Fibroblast of skin of left biceps (primary cell): ENCODE measurements at regions not wholly inside any gene's neighbourhood (a gene's known extent, or its start where the extent isn't known, plus 50 kb on each side); places are given as distances from the start of the nearest gene placed in this dataset.
"Not testable (repeated sequence)": the region's sequence is repeated elsewhere in the genome, so short reads cannot be mapped to it uniquely, and the experiment has no call there.

Experiments
- DNase-seq, 2 experiments: peaks; one replicate each; pipeline ENCODE4 v3.0.0-alpha.2; 2013; ENCODE audit warnings: low read depth in 2 of 2

DNA sequence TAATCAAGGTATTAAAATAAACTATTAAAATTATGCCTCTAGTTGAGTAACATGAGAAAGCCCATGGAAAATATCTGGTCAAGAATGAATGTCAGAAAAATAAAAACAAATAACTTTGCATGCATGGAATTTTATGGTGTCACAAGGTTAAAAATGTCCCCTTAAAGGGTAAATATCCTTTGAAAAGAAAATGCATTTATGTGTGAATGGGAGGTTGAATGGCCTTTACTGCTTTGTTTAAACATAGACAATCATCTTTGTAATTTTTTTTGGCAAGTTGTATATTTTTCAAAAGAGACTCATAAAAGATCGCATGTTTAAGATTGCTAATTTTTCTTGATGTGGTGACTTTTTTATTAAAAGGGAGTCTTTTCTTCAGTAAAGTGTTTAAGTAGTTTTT is 564.2 kb downstream of the NR2F2 start:
- no peak for DNase-seq

DNA sequence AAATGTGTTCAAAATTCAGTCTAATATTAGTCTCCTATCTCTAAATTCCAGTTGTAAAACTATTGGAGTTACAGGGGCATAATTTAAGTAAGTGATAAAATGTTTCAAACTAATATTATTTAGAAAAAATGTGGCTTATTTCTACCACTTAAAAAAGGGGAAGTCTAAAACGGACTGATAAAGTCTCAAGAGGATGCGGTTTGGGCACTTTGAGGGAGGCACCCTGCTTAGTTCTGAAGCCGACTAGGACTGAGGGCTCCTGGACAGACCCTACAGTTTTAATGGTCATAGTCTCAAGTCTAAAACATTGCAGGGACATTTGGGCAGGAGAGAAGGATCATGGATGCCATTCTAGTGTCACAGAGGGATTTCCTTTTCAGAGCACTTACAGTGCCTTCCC is 566.3 kb downstream of the NR2F2 start:
- DNase-seq = no peak

DNA sequence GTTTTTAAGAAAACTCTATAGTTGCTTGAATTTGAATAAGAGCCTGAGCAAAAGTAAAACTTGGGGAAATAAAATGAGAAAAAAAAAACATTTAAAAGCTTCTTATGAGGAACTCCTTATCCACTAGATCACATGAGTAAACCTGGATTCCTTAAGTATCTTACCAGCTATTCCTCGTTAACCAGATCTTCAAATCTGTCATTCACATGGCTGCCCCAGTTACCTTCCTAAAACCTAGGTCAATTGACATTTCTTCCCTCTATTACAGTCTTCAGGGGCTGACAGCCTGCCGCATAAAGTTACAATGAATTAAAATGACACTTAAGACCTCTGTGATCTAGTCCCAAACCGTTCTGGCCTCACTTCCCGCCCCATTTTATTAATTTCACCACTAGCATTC is 583.6 kb downstream of the NR2F2 start:
- DNase-seq = no peak

DNA sequence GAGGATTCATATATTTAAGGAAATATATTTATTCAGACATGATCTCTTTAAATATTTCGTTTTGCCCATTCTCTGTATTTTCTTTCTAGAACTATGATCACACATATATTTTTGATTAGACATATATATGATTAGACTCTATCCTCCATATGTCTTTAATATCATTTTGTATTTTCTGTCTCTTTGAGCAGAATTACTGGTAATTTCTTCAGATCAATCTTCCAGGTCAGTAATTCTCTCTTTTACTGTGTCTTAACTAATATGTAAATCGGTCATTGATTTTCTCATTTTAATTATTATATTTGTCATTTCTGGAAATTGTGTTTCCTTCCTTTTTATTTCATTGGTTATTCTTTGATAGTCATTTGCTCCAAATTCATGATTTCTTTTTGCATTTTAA is 586.2 kb downstream of the NR2F2 start:
- DNase-seq = no peak

DNA sequence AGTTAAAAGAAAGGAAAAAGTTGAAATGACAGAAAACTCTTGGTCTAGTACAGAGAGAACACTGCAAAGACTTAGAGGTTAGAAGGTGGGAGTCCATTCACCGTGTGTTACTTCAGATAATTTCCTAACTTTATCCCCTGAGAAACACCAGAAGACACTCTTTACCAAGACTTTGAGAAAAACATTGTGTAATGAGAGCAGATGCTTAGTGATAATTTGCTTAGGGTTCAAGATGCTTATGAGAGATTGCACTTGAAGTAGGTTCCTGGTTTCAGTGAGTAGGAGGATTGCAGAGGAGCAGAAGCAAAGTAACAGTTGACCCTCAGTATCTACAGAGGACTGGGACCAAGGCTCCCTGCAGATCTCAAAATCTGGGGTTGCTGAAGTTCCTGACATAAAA is 594.1 kb downstream of the NR2F2 start:
- DNase-seq = no peak

DNA sequence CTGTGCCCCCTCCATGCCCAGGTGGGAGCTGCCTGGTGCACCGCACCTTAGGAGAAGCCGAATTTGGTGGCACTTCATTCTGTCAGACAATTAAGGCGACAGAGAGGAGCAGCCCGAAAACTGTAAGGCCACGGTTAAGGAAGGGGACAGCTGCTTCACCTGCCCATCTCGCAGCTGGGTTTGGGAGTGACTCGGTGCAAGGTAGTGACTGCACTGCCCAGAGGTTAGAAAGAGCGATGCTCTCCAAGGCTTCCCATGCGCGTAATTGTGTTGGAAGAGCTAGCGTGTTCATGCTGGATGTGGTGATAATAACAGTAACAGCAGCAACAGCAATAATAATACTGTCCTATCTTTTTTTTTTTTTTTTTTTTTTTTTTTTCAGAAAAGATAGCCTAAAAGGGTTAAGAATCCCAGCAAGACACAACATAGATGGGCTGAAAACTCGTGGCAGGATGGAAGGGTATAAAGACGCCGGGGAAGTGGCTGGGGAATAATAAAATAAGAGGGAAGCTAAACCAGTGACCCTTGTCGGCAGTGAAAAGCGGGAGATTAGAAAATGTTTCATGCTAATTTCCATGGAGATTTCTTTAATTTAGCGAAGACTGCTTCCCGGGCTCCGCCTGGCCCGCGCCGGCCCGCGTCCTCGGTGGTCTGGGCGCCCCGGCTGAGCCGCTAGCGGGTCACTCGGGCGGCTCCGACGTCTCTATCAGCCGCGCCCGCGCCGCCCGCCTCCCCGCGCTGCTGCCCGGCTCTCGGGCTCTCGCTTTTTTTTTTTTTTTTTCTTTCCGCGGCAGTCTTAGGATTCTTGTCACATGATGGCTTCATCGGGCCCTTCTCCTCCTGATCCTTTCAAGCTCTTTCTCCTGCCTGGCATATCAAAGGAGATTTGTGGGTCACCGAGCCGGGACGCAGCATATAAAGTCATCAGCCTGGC is 617.1 kb downstream of the NR2F2 start:
- DNase-seq = no peak

DNA sequence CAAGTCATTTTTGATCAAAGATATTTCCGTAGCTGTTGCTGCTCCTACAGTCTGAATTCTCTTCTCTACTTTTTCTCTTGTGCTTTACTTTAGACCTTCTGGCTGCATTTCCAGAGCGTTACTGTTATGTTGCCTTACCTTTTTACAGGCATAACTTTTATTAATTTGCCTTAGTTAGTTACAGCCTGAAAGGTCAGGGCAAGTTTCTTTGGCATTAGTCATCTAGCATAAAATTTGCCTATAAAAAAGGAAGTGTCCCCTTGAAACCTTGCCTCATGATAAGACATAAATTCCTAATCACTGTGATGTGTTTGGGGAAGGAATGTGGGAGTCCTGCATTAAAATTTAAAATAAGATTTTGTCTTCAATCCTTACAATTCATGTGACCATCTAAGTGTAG is 618.5 kb downstream of the NR2F2 start:
- no peak for DNase-seq

DNA sequence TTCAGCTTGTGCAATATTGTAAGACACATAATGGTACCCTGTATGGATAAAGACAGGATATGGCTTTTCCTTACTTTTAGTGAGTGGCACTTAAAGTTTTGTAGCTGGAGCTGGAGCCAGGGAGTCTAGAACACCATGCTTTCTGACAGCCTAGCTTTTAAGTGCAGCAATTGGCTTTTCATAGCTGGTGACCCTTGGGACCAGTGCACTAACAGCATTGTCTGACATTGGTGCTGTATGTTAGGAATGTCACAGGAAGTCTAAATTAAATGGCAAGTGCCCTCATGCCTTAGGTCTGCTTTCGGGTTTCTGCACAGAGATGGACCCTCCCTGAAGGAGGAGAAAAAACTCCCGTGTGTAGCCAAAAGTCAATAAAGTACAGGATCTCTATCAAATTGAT is 628.2 kb downstream of the NR2F2 start:
- DNase-seq = no peak

DNA sequence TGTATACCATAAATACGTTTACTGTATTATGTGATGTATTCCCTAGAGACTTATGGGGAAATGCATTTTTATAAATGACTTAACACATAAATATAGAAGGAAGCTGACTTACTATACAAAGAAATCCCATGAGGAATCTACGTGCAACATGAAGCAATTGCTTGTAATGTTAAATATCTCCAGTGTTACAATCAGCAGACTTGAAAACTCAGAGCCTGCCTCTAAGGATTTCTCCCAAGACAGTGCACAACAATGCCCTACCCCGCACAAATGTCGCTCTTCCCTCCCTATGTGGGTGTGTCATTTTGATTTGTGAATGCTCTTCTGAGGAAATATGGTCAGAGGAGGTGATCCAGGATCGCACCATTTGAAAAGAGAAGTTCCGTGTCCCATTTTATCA is 629.0 kb downstream of the NR2F2 start:
- DNase-seq = no peak

DNA sequence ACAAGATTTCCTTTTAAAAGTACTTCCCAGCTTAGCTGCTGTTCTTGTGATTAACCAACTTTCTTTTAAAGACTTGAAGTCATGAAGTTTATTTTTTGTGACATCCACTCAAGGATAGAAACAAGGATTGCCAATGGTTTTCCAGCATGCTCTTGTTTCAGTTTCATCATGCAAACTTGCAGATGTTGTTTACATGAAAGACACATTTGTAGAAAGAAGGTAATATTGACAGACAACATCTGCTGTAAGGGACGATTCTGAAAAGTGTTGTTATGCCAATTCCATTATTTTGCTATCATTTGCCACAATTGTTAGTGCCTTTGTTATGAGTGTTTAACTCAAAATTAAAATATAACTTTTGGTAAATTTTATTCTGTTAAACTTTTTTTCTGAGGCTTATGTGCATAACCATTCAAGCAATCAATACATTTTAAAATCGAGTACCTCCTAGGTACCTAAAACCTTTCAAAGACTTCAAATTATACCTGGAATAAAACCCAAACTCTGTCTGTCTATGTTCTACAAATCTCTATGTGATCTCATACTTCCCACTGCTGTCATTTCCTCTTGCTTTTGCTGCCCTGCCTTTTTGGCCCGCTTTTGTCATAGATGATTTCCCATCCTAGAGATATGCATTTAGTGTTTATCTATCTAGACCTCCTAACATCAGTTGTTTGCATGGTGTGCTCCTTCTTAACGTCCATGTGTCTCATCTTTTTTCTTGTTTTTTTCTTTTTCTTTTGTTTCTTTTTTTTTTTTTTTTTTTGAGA is 630.4 kb downstream of the NR2F2 start:
- no peak for DNase-seq

DNA sequence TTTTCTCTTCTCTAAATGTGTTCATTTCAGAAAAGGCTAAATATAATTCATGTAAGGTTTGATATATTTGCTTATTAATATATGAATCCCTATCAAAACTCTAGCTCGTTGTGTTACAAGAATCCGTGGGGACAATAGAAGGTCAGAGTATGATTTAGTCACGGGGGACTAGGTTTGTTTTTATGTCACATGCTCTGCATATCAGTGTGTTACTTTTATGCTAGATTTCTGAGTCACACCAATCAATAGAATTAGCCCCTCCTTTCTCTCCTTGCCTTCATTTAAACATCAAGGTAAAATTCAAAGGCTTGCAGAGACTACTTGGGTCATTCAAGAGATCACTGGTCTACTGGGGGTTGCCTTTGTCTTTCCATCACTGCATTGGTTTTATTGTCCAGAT is 636.1 kb downstream of the NR2F2 start:
- no peak for DNase-seq

DNA sequence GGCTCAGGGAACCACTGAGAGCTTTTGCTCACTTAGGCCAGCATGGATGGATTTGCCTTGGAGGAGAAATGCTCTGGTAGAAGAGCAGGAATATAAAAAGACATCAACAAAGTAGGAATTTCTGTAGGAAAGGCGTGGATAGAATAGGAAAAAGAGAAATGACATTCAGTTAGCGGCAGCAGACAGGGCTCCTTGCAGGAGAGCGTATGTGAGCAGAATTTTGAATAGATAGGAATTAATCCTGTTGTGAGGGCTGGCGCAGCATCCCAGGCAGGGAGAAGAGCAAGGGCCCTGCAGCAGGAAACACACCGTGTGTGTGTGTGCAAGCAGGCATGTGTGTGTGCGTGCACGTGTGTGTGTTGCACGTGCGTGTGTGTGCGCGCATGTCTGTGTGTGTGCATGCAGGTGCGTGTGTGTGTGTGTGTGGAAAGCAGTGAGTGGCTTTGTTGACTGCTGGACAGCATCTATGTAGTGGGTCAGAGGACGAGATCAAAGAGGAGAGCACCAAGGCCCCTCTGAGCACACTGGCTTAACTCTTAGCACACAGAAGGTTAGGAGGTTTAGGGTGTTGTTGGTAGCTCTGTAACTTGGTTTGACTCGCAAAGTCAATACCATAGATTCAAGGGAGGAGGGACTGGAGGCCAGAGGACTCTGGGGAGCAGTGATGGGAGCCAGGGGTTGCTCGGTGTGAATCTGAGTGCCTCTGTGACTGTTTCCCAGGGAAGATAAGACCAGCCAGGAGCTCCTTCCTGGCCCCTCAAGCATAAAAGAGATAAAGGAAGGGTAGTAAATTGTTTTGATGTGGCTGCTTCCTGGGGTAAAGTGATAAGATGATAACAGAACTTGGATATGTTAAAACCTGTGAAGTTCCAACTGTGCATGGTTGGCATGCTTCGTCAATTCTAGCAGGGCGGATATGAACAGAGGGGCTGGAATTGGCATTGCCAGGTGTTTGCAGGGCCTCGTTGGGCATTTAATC is 639.5 kb downstream of the NR2F2 start:
- no peak for DNase-seq

DNA sequence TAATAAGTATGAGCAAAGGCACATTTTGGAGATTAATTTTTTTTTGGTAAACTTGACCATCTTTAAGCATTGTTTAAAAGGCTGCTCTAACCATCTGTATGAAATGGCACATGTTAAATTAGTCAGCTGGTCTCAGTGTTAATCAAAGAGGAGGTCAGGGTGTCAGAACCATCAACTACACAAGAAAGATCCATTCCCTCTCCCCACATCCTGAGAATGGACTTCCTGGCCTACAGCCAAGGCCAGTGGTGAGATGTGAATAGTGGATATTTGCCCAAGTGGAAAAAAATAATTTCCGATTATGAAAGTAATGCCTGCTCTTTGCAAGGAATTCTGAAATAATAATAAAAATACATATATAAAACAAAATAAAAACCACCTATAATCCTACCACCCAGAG is 641.7 kb downstream of the NR2F2 start:
- DNase-seq = no peak

DNA sequence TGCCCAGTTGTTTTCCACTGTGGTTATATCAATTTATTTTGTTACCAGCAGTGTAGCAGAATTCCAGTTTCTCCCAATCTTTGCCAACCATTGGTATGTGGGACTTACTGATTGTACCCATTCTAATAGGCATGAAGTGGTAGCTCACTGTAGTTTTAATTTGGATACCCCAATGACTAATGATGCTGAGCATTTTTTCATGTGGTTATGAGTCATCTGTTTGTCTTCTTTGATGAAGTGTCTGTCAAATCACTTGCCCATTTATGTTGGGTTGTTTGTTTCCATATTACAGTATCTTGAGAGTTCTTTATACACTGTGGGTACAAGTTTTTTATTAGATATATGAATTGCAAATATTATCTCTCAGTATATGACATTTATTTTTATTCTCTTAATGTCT is 644.3 kb downstream of the NR2F2 start:
- no peak for DNase-seq

DNA sequence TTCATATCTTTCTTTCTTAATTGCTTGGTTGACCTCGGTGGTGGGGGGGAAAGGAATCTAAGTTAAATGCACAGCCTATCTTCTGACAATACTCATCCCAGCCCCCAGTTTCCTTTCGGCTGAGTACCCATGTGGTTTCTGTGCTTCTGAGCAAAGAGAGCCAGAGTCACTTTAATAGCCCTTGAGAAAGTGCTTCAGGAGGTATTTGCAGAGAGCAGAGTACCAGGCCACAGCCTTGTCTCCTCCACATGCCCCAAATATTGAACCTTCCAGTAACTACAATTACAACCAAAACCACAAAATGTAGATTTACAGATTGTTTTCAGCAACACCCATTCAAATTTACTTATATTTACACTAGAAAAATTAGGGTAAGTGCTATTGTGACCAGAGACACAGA is 647.4 kb downstream of the NR2F2 start:
- DNase-seq = no peak

DNA sequence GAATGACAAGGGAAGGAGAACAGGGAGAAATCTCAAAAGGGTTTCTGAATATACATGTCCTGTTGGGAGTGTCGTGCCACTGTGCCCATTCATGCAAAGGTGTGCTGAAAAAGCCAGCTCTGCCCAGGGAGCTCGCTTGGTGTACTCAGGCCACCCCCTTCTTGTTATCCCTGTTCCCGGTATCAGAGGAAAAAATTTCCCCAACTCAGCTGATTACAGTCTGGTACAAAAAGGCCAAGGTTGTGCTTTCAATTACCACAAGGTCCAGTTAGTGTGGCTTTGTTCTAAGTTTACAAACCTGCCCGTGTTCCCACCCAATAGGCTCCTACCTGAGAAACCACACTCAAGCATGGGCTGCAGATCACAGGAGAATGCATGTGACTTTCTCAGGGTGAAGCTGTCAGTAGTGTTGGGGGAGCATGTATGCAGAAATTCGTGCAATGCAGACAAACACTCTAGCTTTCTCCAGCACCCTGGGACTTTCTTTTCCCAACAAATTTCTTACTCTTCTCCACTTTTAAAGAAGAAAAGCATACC is 648.5 kb downstream of the NR2F2 start:
- DNase-seq = no peak

DNA sequence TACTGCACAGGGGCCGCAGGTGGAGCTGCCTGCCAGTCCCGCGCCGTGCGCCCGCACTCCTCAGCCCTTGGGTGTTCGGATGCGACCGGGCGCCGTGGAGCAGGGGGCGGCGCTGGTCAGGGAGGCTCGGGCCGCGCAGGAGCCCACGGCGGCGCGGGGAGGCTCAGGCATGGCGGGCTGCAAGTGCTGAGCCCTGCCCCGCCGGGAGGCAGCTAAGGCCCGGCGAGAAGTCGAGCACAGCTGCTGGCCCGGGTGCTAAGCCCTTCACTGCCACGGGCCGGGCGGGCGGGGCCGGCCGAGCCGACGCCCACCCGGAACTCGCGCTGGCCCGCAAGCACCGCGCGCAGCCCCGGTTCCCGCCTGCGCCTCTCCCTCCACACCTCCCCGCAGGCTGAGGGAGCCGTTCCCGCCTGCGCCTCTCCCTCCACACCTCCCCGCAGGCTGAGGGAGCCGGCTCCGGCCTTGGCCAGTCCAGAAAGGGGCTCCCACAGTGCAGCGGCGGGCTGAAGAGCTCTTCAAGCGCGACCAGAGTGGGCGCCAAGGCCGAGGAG is 653.7 kb downstream of the NR2F2 start:
- not testable (repeated sequence) for DNase-seq

DNA sequence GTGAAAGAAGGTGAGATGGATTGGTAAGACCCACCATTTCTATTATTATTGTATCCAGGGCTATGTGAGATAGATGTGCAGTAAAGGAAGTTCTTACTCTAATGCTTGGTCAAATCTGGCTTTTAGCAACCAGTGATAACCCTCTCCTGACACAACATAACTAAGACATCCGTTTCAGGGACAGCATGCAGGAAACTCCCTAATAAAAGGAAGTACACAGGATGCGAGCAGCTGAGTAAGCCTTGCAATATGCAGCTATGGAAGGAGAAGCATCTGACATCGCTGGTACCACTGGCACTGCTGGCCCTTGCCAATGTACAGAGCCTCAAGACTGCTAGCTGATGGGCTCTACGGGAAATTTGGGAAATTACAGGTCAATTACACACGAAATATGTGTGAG is 662.3 kb downstream of the NR2F2 start:
- DNase-seq = no peak

DNA sequence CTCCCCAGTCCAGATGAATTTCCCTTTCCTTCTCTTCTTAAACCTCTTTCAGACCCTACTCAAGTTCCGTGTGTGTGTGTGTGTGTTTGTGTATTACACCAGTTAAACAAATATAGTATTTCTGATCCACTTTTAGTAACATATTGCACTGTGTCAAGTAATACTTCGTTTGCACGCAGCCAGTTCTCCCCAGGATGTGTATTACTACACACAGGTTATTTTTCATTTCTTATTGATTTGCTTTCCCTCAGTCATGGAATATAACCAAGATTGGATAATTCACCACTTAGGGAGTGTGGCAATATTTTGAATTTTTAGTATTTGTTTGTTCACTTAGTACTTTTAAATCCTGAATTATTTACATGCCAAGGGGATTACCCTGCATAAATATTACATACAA is 667.0 kb downstream of the NR2F2 start:
- DNase-seq = no peak

DNA sequence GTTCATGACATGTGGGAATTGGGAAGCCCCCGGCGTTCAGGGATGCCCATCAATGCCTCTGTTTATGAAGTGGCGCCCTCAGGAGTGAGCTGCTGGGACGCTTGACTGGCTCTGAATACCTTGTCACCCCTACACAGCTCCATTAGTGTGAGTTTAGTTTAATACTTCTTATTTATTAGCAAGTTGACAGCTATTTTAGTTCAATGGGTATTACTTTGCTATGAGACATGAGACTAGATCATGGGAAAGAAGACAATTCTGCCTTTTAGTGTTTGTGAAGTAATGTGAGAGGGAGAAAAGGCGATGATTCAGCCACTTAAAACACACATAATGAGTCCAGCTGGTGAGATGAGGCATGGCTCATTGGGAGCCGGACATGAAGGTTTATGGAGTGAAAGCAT is 678.5 kb downstream of the NR2F2 start:
- no peak for DNase-seq

DNA sequence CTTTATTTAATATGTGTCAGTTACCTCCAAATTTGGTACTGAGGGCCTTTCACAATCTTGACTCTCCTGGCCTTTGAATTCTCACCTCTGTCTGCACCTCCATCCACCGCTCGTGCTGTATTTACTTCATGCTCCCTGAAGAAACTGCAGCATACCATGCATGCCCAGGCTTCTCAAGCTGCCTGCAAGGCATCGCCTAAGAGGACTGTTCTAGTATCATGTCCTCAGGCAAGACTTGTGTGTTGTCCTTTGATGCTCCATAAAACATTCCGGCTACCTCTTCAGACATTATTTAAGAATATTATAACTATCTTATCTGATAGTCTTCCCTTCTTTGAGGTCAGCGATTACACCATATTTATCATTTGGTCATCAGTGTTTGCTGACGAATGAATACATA is 682.5 kb downstream of the NR2F2 start:
- no peak for DNase-seq
